Activated T-helper 1 cell treated with anti-CD3 and anti-CD28 coated beads, Interleukin-2, amount 50 U/mL, for 16 hours (primary cell): ENCODE measurements at regions not wholly inside any gene's neighbourhood (a gene's known extent, or its start where the extent isn't known, plus 50 kb on each side); places are given as distances from the start of the nearest gene placed in this dataset.
"Not testable (repeated sequence)": the region's sequence is repeated elsewhere in the genome, so short reads cannot be mapped to it uniquely, and the experiment has no call there.

ENCODE experiments used
- DNase-seq, 2 donors: peaks; one replicate each; pipeline ENCODE4 v3.0.0-alpha.2; 2020; ENCODE audit warnings: low read depth in 1 of 2, low spot score in 1 of 2

- DNase-seq, result not testable (repeated sequence)
Observed at GRCh38 chr15:44817797-44818196, 81.5 kb downstream of the TRIM69 start.

GRCh38 chr15:44819331-44819987, 83.1 kb downstream of the TRIM69 start:
- not testable (repeated sequence) for DNase-seq

- not testable (repeated sequence) for DNase-seq
Observed at GRCh38 chr15:44820535-44820934, 84.2 kb downstream of the TRIM69 start.

GRCh38 chr15:44820967-44821366, 84.6 kb downstream of the TRIM69 start:
- DNase-seq, result not testable (repeated sequence)

GRCh38 chr15:44824277-44825145, 88.2 kb downstream of the TRIM69 start:
- not testable (repeated sequence) for DNase-seq

- DNase-seq, result not testable (repeated sequence)
Observed at GRCh38 chr15:44826583-44826982, 90.3 kb downstream of the TRIM69 start.

- not testable (repeated sequence) for DNase-seq
Observed at GRCh38 chr15:44828229-44828914, 92.0 kb downstream of the TRIM69 start.

- DNase-seq, result not testable (repeated sequence)
Observed at GRCh38 chr15:44829150-44829549, 92.8 kb downstream of the TRIM69 start.

GRCh38 chr15:44830692-44831408, 94.5 kb downstream of the TRIM69 start:
- DNase-seq, result not testable (repeated sequence)

GRCh38 chr15:44831409-44831741, 95.0 kb downstream of the TRIM69 start:
- DNase-seq, result not testable (repeated sequence)

GRCh38 chr15:44832133-44832532, 95.8 kb downstream of the TRIM69 start:
- not testable (repeated sequence) for DNase-seq

GRCh38 chr15:44833081-44833480, 96.8 kb downstream of the TRIM69 start:
- DNase-seq, result not testable (repeated sequence)

- not testable (repeated sequence) for DNase-seq
Observed at GRCh38 chr15:44833761-44834160, 97.4 kb downstream of the TRIM69 start.

GRCh38 chr15:44835082-44835481, 98.8 kb downstream of the TRIM69 start:
- DNase-seq, result not testable (repeated sequence)

- no peak for DNase-seq
Observed at GRCh38 chr15:44836094-44836493, 99.8 kb downstream of the TRIM69 start.

GRCh38 chr15:44838929-44839328, 102.6 kb downstream of the TRIM69 start:
- not testable (repeated sequence) for DNase-seq

- not testable (repeated sequence) for DNase-seq
Observed at GRCh38 chr15:44841762-44842161, 105.4 kb downstream of the TRIM69 start.

- DNase-seq, result not testable (repeated sequence)
Observed at GRCh38 chr15:44842883-44843282, 106.6 kb downstream of the TRIM69 start.

GRCh38 chr15:44844936-44845335, 108.6 kb downstream of the TRIM69 start:
- DNase-seq, result not testable (repeated sequence)

GRCh38 chr15:44846156-44846555, 109.8 kb downstream of the TRIM69 start:
- not testable (repeated sequence) for DNase-seq

- DNase-seq, result not testable (repeated sequence)
Observed at GRCh38 chr15:44847555-44847954, 108.9 kb upstream of the TERB2 start.
